Gastroesophageal sphincter (tissue), 3 donors: ENCODE measurements at regions not wholly inside any gene's neighbourhood (a gene's known extent, or its start where the extent isn't known, plus 50 kb on each side); places are given as distances from the start of the nearest gene placed in this dataset.

ENCODE experiments used
- CTCF ChIP-seq, 4 experiments: fragments of 200-600 bp in 2 of 4; fragments of 450-650 bp in 2 of 4; sonication (generic) in 1 of 4; IDR thresholded peaks; one replicate each; pipeline ENCODE4 v1.5.1; 2017 to 2019; ENCODE audit warnings: antibody characterized with exemption in 4 of 4, mild to moderate bottlenecking in 2 of 4, moderate library complexity in 2 of 4
- POLR2A ChIP-seq, 2 donors: fragments of 450-650 bp; IDR thresholded peaks; one replicate each; pipeline ENCODE4 v1.6.1; 2017; ENCODE audit warnings: antibody characterized with exemption in 2 of 2, mild to moderate bottlenecking in 2 of 2, moderate library complexity in 1 of 2
- POLR2AphosphoS5 ChIP-seq: sonication (generic); formaldehyde crosslinking; IDR thresholded peaks from one replicate; pipeline ENCODE4 v1.6.1; 2017; ENCODE audit warnings: antibody characterized with exemption

DNA sequence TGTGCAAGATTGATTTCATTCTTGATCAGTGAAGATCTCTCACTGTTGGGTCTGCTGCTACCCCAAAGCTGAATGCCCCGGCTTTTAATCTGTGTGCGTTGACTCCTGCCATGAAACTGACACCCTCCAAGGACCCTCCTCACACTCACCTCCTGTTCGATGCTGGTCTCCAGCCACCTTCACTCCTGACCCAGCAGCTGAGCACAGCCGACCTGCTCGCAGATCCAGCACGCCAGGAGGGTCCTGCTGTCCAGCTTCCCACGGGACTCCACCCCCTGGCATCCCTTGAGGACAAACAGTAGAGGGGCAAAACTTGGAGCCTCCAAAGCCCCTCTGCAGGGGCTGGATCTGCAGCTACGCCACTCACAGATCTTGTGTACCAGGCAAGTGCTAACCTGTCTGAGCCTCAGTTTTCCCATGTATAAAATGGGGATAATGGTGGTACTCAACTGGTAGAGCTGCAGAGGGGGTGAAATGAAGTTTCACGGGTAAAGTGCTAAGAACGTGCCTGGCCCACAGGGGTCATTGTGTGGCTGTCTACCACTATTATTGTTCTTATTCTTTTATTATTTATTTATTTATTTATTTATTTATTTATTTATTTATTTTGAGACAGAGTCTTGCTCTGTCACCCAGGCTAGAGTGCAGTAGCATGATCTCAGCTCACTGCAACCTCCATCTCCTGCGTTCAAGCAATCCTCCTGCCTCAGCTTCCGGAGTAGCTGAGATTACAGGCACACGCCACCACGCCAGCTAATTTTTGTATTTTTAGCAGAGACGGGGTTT lies 178.0 kb downstream of the PHETA1 start:
- TF ChIP-seq CTCF (IDR thresholded peaks at IDR 0.05): no peak
- no peak for TF ChIP-seq POLR2A (IDR thresholded peaks at IDR 0.05)
- no peak for TF ChIP-seq POLR2AphosphoS5
